ENCODE measurements at regions not wholly inside any gene's neighbourhood (a gene's known extent, or its start where the extent isn't known, plus 50 kb on each side); places are given as distances from the start of the nearest gene placed in this dataset.

- Histone ChIP-seq H3K4me3 (no peak overlapping the region), H3K4me1 (no peaks in the 10 kb centered on the region), H3K27ac (no peak overlapping the region), H3K36me3 (no peaks in the 10 kb centered on the region), H3K9me3 (peaks cover 0 to 3% (median 0%) of the 10 kb centered on the region in 4 donors), H3K27me3 (no peaks in the 10 kb centered on the region)
- TF ChIP-seq POLR2AphosphoS5 (IDR thresholded peaks at IDR 0.05) (no peak), POLR2A (IDR thresholded peaks at IDR 0.05) (no peak), EP300 (IDR thresholded peaks at IDR 0.05) (no peak), CTCF (IDR thresholded peaks at IDR 0.05) (no peak)
- whole genome bisulfite sequencing, 2 donors = 75 to 76% methylated on average over 3 of the region's 3 CpGs
- ATAC-seq (ENCODE audit: low FRiP score in 2 of 2) = no peak
- no peak for DNase-seq
Measured at GRCh38 chr13:31611214-31611613, 128.1 kb upstream of the RXFP2 start.

GRCh38 chr13:31614073-31614472 lies 125.3 kb upstream of the RXFP2 start:
- Histone ChIP-seq H3K27me3 (no peaks in the 10 kb centered on the region), H3K27ac (no peak overlapping the region), H3K4me3 (no peak overlapping the region), H3K9me3 (peaks cover 0 to 3% (median 0%) of the 10 kb centered on the region in 4 donors), H3K36me3 (no peaks in the 10 kb centered on the region), H3K4me1 (no peaks in the 10 kb centered on the region)
- TF ChIP-seq POLR2A (IDR thresholded peaks at IDR 0.05) = no peak
- TF ChIP-seq EP300 (IDR thresholded peaks at IDR 0.05) = no peak
- TF ChIP-seq POLR2AphosphoS5 (IDR thresholded peaks at IDR 0.05) = no peak
- no peak for TF ChIP-seq CTCF (IDR thresholded peaks at IDR 0.05)
- WGBS, 2 donors = 83 to 100% methylated on average over 3 of the region's 3 CpGs
- no peak for ATAC-seq (ENCODE audit: low FRiP score in 2 of 2)
- no peak for DNase-seq

- TF ChIP-seq POLR2AphosphoS5 (IDR thresholded peaks at IDR 0.05) (no peak), EP300 (IDR thresholded peaks at IDR 0.05) (no peak), CTCF (IDR thresholded peaks at IDR 0.05) (no peak), POLR2A (IDR thresholded peaks at IDR 0.05) (no peak)
- Histone ChIP-seq H3K36me3 (no peaks in the 10 kb centered on the region), H3K9me3 (peaks cover 0 to 3% (median 0%) of the 10 kb centered on the region in 4 donors), H3K4me3 (no peak overlapping the region), H3K27me3 (no peaks in the 10 kb centered on the region), H3K27ac (no peak overlapping the region), H3K4me1 (no peaks in the 10 kb centered on the region)
- DNase-seq (no peak), ATAC-seq (ENCODE audit: low FRiP score in 2 of 2) (no peak)
- WGBS, 2 donors = 83 to 88% methylated on average over 1 of the region's 1 CpG
Measured at GRCh38 chr13:31614704-31615103, 124.6 kb upstream of the RXFP2 start.

GRCh38 chr13:31625115-31625514 lies 114.2 kb upstream of the RXFP2 start:
- no peak overlapping the region for H3K27ac ChIP-seq
- DNase-seq (no peak), ATAC-seq (ENCODE audit: low FRiP score in 2 of 2) (no peak)
- H3K36me3 ChIP-seq = no peaks in the 10 kb centered on the region
- H3K27me3 ChIP-seq = no peaks in the 10 kb centered on the region
- no peak overlapping the region for H3K4me3 ChIP-seq
- WGBS, 2 donors = 86 to 96% methylated on average over 1 of the region's 1 CpG
- TF ChIP-seq POLR2A (IDR thresholded peaks at IDR 0.05) (no peak), POLR2AphosphoS5 (IDR thresholded peaks at IDR 0.05) (no peak), EP300 (IDR thresholded peaks at IDR 0.05) (no peak), CTCF (IDR thresholded peaks at IDR 0.05) (no peak)
- H3K9me3 ChIP-seq = no peaks in the 10 kb centered on the region
- no peaks in the 10 kb centered on the region for H3K4me1 ChIP-seq

DNA sequence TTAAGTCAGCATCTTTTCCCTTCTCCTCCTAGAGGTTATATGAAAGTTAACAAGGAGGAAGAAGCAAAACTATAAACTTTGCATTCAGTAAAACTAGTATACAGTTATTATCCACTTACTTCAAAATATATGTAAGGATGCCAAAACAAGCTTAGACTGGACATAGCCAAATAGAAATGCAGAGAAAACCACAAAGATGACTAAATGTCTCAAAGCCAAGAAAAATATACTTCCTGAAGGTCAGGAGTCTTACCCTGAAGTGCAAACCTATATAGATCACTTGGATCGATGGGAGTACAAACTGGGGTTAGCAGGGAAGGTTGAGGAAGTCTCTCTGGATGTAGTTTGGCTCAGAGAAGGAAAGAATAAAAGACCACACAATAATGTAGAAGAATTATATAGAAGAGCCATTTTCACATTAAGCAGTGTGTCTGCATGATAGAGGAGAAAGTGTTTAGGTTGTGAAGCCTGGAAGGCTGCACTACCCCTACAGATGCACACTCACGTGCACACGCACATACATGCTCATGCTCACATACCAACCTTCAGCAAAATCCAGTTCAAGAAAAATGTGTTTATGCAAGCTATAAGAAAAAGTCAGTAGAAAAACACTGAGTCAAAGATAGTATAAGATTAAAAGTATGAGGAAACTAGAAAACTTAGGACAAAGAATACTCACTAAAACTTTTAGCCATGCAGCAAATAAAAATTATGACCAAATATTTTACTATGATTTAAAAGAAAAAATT lies 112.1 kb upstream of the RXFP2 start:
- 87 to 93% methylated on average over 3 of the region's 3 CpGs for WGBS, 2 donors
- no peak overlapping the region for H3K27ac ChIP-seq
- TF ChIP-seq POLR2AphosphoS5 (IDR thresholded peaks at IDR 0.05) (no peak), POLR2A (IDR thresholded peaks at IDR 0.05) (no peak), EP300 (IDR thresholded peaks at IDR 0.05) (no peak), CTCF (IDR thresholded peaks at IDR 0.05) (no peak)
- no peak for DNase-seq
- no peaks in the 10 kb centered on the region for H3K9me3 ChIP-seq
- no peak overlapping the region for H3K4me3 ChIP-seq
- H3K36me3 ChIP-seq = no peaks in the 10 kb centered on the region
- H3K27me3 ChIP-seq = no peaks in the 10 kb centered on the region
- no peak for ATAC-seq (ENCODE audit: low FRiP score in 2 of 2)
- no peaks in the 10 kb centered on the region for H3K4me1 ChIP-seq

Data from upper lobe of left lung (tissue), 6 donors.